GM23248 (cell line): ENCODE measurements at regions not wholly inside any gene's neighbourhood (a gene's known extent, or its start where the extent isn't known, plus 50 kb on each side); places are given as distances from the start of the nearest gene placed in this dataset.

ENCODE experiments used
- DNase-seq: peaks from one replicate; pipeline ENCODE4 v3.0.0-alpha.2; 2015
- H2AFZ ChIP-seq: fragments of 200-600 bp; sonication (generic); 2 replicates; pipeline ENCODE4 v1.6.1; 2016; ENCODE audit warnings: antibody characterized with exemption
- H3F3A ChIP-seq: fragments of 200-600 bp; sonication (generic); 2 replicates; pipeline ENCODE4 v1.6.1; 2016; ENCODE audit warnings: mild to moderate bottlenecking, antibody characterized with exemption, mixed run types; ENCODE audit not compliant: insufficient read depth
- H3K27ac ChIP-seq: fragments of 200-600 bp; sonication (generic); 2 replicates; pipeline ENCODE4 v1.5.1; 2016; ENCODE audit warnings: mild to moderate bottlenecking
- H3K27me3 ChIP-seq: fragments of 200-600 bp; sonication (generic); replicated peaks from 2 replicates; pipeline ENCODE4 v1.6.1; 2016; ENCODE audit warnings: mild to moderate bottlenecking; ENCODE audit not compliant: insufficient read depth
- H3K36me3 ChIP-seq: fragments of 200-600 bp; sonication (generic); 2 replicates; pipeline ENCODE4 v1.6.1; 2016; ENCODE audit warnings: low read depth, mild to moderate bottlenecking
- H3K4me1 ChIP-seq: fragments of 200-600 bp; sonication (generic); 2 replicates; pipeline ENCODE4 v1.6.1; 2016; ENCODE audit warnings: mild to moderate bottlenecking; ENCODE audit not compliant: insufficient read depth
- H3K4me2 ChIP-seq: fragments of 200-600 bp; sonication (generic); one replicate; pipeline ENCODE4 v1.6.1; 2016; ENCODE audit warnings: mild to moderate bottlenecking; ENCODE audit not compliant: unreplicated experiment
- H3K4me3 ChIP-seq: fragments of 200-600 bp; sonication (generic); 2 replicates; pipeline ENCODE4 v1.5.1; 2016; ENCODE audit warnings: mild to moderate bottlenecking
- H3K79me2 ChIP-seq: fragments of 200-600 bp; sonication (generic); 2 replicates; pipeline ENCODE4 v1.6.1; 2016; ENCODE audit warnings: mild to moderate bottlenecking; ENCODE audit not compliant: insufficient read depth
- H3K9ac ChIP-seq: fragments of 200-600 bp; sonication (generic); 2 replicates; pipeline ENCODE4 v1.6.1; 2016; ENCODE audit warnings: mild to moderate bottlenecking
- H3K9me2 ChIP-seq: fragments of 200-600 bp; sonication (generic); 2 replicates; pipeline ENCODE4 v1.6.1; 2016; ENCODE audit warnings: mixed run types, mild to moderate bottlenecking, moderate library complexity; ENCODE audit not compliant: insufficient read depth
- H3K9me3 ChIP-seq: fragments of 200-600 bp; sonication (generic); one replicate; pipeline ENCODE4 v1.6.1; 2017; ENCODE audit warnings: low read depth
- H4K20me1 ChIP-seq: fragments of 200-600 bp; sonication (generic); 2 replicates; pipeline ENCODE4 v1.6.0; 2016; ENCODE audit not compliant: insufficient read depth
- EZH2 ChIP-seq: fragments of 200-600 bp; sonication (generic); IDR thresholded peaks from 2 replicates; pipeline ENCODE4 v1.6.1; 2018; ENCODE audit warnings: antibody characterized with exemption, mild to moderate bottlenecking; ENCODE audit not compliant: insufficient read depth, poor library complexity, severe bottlenecking
- EZH2phosphoT487 ChIP-seq: fragments of 200-600 bp; sonication (generic); IDR thresholded peaks from 2 replicates; pipeline ENCODE4 v1.6.1; 2018; ENCODE audit warnings: antibody characterized with exemption, moderate library complexity, mild to moderate bottlenecking, low read depth; ENCODE audit not compliant: insufficient read depth
- WGBS, 2 experiments: methylation state at CpG; one replicate each; pipeline ENCODE4 v1.1.6; 2015 to 2017; ENCODE audit warnings: low lambda C conversion rate in 2 of 2, low coverage in 1 of 2; ENCODE audit errors: missing lambda C conversion rate in 2 of 2; 5-methylcytosine and 5-hydroxymethylcytosine counted together
- in situ Hi-C: fragments of 300-500 bp; cut with MboI; formaldehyde crosslinking; loops from 2 replicates; pipeline ENCODE4 v1.15.0; 2020

DNA sequence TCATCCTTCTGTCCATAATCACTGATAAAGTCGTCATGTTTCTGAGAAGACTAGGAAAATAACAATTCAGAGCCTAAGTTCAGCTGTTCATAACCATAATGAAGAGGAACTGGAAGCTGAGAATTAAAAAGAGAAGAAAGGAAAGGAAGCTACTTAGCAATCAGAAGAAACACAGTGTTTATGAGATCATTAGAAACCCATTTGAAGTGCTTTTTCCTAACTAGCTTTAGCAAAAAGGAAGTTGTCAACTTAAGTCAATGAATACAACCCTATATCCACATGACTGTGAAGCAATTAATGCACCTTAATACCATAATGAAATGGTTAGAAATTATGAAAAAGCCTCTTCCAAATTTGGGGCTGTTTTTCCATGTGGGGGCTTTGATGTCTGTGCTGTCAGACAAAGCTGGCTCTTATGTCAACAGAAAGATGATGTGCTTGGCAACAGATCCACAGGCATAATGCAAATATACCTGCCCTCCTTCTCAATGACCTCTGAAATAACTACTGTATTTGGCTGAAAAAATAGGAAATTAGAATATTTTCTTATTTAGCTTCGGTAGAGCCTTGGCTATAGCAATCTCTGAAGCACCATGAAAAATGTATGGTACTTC lies 463.5 kb downstream of the RASEF start:
- peaks cover 40% of the 10 kb centered on the region for H3K27me3 ChIP-seq
- H3K79me2 ChIP-seq: no peaks in the 10 kb centered on the region
- no peak overlapping the region for H3K27ac ChIP-seq
- no peaks in the 10 kb centered on the region for H4K20me1 ChIP-seq
- no peak overlapping the region for H2AFZ ChIP-seq
- no peak overlapping the region for H3K4me3 ChIP-seq
- TF ChIP-seq EZH2 (no peak), EZH2phosphoT487 (no peak)
- in situ Hi-C loops: no loop called here
- no peaks in the 10 kb centered on the region for H3K9me3 ChIP-seq
- H3K36me3 ChIP-seq: no peaks in the 10 kb centered on the region
- H3K4me2 ChIP-seq: no peak overlapping the region
- H3F3A ChIP-seq: no peaks in the 10 kb centered on the region
- no peaks in the 10 kb centered on the region for H3K9me2 ChIP-seq
- no peaks in the 10 kb centered on the region for H3K4me1 ChIP-seq
- DNase-seq: no peak
- 11 to 36% methylated on average over 2 of the region's 2 CpGs for WGBS, 2 experiments
- H3K9ac ChIP-seq: no peak overlapping the region

DNA sequence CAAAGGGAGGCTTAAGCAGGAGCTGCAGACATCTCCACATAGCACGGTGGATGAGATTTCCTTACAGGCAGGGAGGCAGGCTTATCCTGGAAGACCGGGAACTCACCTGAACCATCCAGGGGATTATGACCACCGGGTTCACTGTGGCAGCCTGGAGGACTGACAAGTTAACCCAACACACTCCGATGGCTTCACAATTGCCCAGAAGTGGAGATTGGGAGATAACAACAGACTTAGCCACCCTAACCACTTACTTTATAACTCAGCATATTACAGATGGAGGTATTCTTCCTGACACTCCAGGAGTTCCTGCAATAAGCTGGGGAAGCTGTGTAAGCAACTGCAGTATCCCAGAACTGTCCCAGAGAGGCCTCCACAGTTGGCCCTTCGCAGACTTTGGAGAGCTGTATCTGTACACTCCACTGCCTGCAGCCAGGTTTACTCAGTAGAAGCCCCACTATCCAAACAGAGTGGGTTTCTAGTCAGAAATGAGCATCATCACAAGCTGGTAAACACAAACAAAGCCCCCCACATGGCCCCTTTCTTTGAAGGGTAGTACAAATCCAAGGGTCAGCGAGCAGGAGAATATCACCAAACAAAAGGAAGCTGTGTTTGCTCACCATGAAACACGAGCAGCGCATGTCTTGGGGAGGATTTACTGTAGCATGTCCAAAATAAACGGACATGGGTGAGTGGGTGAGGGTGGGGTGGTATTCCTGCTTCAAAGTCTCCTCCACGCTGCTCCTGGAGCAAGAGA lies 462.2 kb downstream of the RASEF start:
- 34 to 35% methylated on average over 10 of the region's 10 CpGs for WGBS, 2 experiments
- no peaks in the 10 kb centered on the region for H3K36me3 ChIP-seq
- H3K27ac ChIP-seq: no peak overlapping the region
- in situ Hi-C loops: loop anchor here (25.0 kb wide), 1 partner anchor 1088 kb away; no protein-coding TSS in a partner anchor
- H3K9me3 ChIP-seq: no peaks in the 10 kb centered on the region
- H3K4me1 ChIP-seq: 0 out of 2 replicates have a peak, but pooled peaks cover 6% of the 10 kb centered on the region
- DNase-seq: no peak
- H3K4me3 ChIP-seq: no peak overlapping the region
- H3K9ac ChIP-seq: no peak overlapping the region
- no peaks in the 10 kb centered on the region for H3F3A ChIP-seq
- H2AFZ ChIP-seq: no peak overlapping the region
- no peaks in the 10 kb centered on the region for H3K9me2 ChIP-seq
- TF ChIP-seq EZH2: no peak
- H3K27me3 ChIP-seq: peaks cover 27% of the 10 kb centered on the region
- H3K79me2 ChIP-seq: no peaks in the 10 kb centered on the region
- H4K20me1 ChIP-seq: no peaks in the 10 kb centered on the region
- H3K4me2 ChIP-seq: no peak overlapping the region

DNA sequence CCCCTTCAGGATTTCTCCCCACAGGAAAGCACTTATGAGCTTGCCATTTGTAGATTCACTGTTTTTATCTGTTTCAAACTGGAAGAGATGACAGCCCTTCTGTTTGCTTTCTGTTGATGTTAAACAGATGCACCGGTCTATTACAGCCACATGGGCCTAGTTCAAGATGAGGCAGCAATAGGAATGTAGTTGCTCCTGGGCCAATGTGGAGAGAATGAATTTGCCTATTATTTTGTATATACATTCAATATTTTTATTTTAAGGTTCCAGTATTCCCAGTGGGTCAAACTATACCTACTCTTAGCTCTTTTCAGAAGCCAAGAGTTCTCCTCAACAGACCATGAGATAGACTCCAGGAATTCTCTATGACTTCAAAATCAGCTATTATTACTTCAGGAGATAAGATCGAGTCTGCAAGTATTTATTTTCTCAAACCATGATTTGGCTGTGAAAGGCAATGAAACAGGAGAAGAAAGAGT lies 461.6 kb downstream of the RASEF start:
- in situ Hi-C loops: loop anchor here (25.0 kb wide), 1 partner anchor 1089 kb away; no protein-coding TSS in a partner anchor
- Histone ChIP-seq H3K36me3 (no peaks in the 10 kb centered on the region), H3K4me3 (no peak overlapping the region), H3K27me3 (peaks cover 24% of the 10 kb centered on the region), H3K79me2 (no peaks in the 10 kb centered on the region), H2AFZ (no peak overlapping the region), H3K4me2 (no peak overlapping the region), H3K9ac (no peak overlapping the region), H3K9me3 (no peaks in the 10 kb centered on the region), H4K20me1 (no peaks in the 10 kb centered on the region), H3F3A (no peaks in the 10 kb centered on the region), H3K27ac (no peak overlapping the region), H3K4me1 (0 out of 2 replicates have a peak, but pooled peaks cover 6% of the 10 kb centered on the region), H3K9me2 (no peaks in the 10 kb centered on the region)
- 17 to 19% methylated on average over 2 of the region's 2 CpGs for WGBS, 2 experiments
- peak; percentile 49 for DNase-seq
- TF ChIP-seq EZH2phosphoT487 (no peak), EZH2 (no peak)

GRCh38 chr9:82604947-82605656 lies 457.8 kb downstream of the RASEF start:
- in situ Hi-C loops: loop anchor here (25.0 kb wide), 1 partner anchor 1093 kb away; no protein-coding TSS in a partner anchor

More at GRCh38 chr9:82604947-82605656, 457.8 kb downstream of the RASEF start:
- Histone ChIP-seq H3K27me3 (peaks cover 21% of the 10 kb centered on the region), H3K9ac (no peak overlapping the region), H3K9me2 (no peaks in the 10 kb centered on the region), H3K4me1 (0 out of 2 replicates have a peak, but pooled peaks cover 6% of the 10 kb centered on the region), H3K9me3 (no peaks in the 10 kb centered on the region), H2AFZ (no peak overlapping the region), H3K36me3 (no peaks in the 10 kb centered on the region), H3K4me2 (no peak overlapping the region), H3F3A (no peaks in the 10 kb centered on the region), H3K27ac (no peak overlapping the region), H3K4me3 (no peak overlapping the region), H3K79me2 (no peaks in the 10 kb centered on the region), H4K20me1 (no peaks in the 10 kb centered on the region)
- no peak for DNase-seq
- WGBS, 2 experiments: 50 to 54% methylated on average over 3 of the region's 3 CpGs
- no peak for TF ChIP-seq EZH2
- TF ChIP-seq EZH2phosphoT487: no peak
